IPS-18c (cell line): ENCODE measurements at regions not wholly inside any gene's neighbourhood (a gene's known extent, or its start where the extent isn't known, plus 50 kb on each side); places are given as distances from the start of the nearest gene placed in this dataset.
A peak's percentile ranks its signal among the peaks of the same experiment; 100 is the strongest.
"Not testable (repeated sequence)": the region's sequence is repeated elsewhere in the genome, so short reads cannot be mapped to it uniquely, and the experiment has no call there.

Experiments
- H3K4me3 ChIP-seq: 2 replicates; pipeline ENCODE4 v1.7.0; 2013; ENCODE audit warnings: low read depth, mild to moderate bottlenecking, low read length, moderate library complexity; ENCODE audit not compliant: insufficient read depth
- H3K9me3 ChIP-seq: one replicate; pipeline ENCODE4 v1.6.1; 2013; ENCODE audit warnings: mild to moderate bottlenecking, low read length, moderate library complexity; ENCODE audit not compliant: control insufficient read depth, insufficient read depth

GRCh38 chr11:70887542-70887827, 364.9 kb downstream of the SHANK2 start:
- Histone ChIP-seq H3K4me3 (no peak overlapping the region), H3K9me3 (peaks cover 5% of the 10 kb centered on the region)

GRCh38 chr11:70888061-70888460, 364.3 kb downstream of the SHANK2 start:
- Histone ChIP-seq H3K4me3 (no peak overlapping the region), H3K9me3 (peaks cover 5% of the 10 kb centered on the region)

GRCh38 chr11:70889411-70889810, 363.0 kb downstream of the SHANK2 start:
- H3K9me3 ChIP-seq = peaks cover 5% of the 10 kb centered on the region

GRCh38 chr11:70891844-70892380, 360.5 kb downstream of the SHANK2 start:
- Histone ChIP-seq H3K4me3 (no peak overlapping the region), H3K9me3 (peaks cover 5% of the 10 kb centered on the region)

More at GRCh38 chr11:70889411-70889810, 363.0 kb downstream of the SHANK2 start:
- H3K4me3 ChIP-seq = no peak overlapping the region

- peaks cover 5% of the 10 kb centered on the region for H3K9me3 ChIP-seq
- no peak overlapping the region for H3K4me3 ChIP-seq
Measured at GRCh38 chr11:70892889-70893288, 359.5 kb downstream of the SHANK2 start.

- H3K9me3 ChIP-seq = peaks cover 2% of the 10 kb centered on the region
- no peak overlapping the region for H3K4me3 ChIP-seq
Measured at GRCh38 chr11:70894566-70895365, 357.6 kb downstream of the SHANK2 start.

GRCh38 chr11:70895366-70895670, 357.1 kb downstream of the SHANK2 start:
- Histone ChIP-seq H3K4me3 (no peak overlapping the region), H3K9me3 (no peaks in the 10 kb centered on the region)

- H3K9me3 ChIP-seq = no peaks in the 10 kb centered on the region
- no peak overlapping the region for H3K4me3 ChIP-seq
Measured at GRCh38 chr11:70897429-70897828, 354.9 kb downstream of the SHANK2 start.

- no peak overlapping the region for H3K4me3 ChIP-seq
- no peaks in the 10 kb centered on the region for H3K9me3 ChIP-seq
Measured at GRCh38 chr11:70899616-70900015, 352.8 kb downstream of the SHANK2 start.

GRCh38 chr11:70900540-70900939, 351.8 kb downstream of the SHANK2 start:
- Histone ChIP-seq H3K9me3 (no peaks in the 10 kb centered on the region), H3K4me3 (no peak overlapping the region)

GRCh38 chr11:70901951-70902521, 350.3 kb downstream of the SHANK2 start:
- H3K4me3 ChIP-seq = no peak overlapping the region
- no peaks in the 10 kb centered on the region for H3K9me3 ChIP-seq

- H3K4me3 ChIP-seq, H3K9me3 ChIP-seq: not testable (repeated sequence)
Measured at GRCh38 chr11:70903229-70903628, 349.1 kb downstream of the SHANK2 start.

GRCh38 chr11:70906101-70906500, 346.3 kb downstream of the SHANK2 start:
- H3K9me3 ChIP-seq = no peaks in the 10 kb centered on the region

GRCh38 chr11:70908223-70908622, 344.2 kb downstream of the SHANK2 start:
- no peak overlapping the region for H3K4me3 ChIP-seq
- no peaks in the 10 kb centered on the region for H3K9me3 ChIP-seq

More at GRCh38 chr11:70906101-70906500, 346.3 kb downstream of the SHANK2 start:
- no peak overlapping the region for H3K4me3 ChIP-seq

- no peaks in the 10 kb centered on the region for H3K9me3 ChIP-seq
- H3K4me3 ChIP-seq = no peak overlapping the region
Measured at GRCh38 chr11:70910835-70911234, 341.5 kb downstream of the SHANK2 start.

GRCh38 chr11:70912226-70912840, 340.0 kb downstream of the SHANK2 start:
- H3K9me3 ChIP-seq = no peaks in the 10 kb centered on the region
- no peak overlapping the region for H3K4me3 ChIP-seq

- peak overlapping the region; percentile 21; the same call in 1 of the 2 replicates for H3K4me3 ChIP-seq
- no peaks in the 10 kb centered on the region for H3K9me3 ChIP-seq
Measured at GRCh38 chr11:70913715-70914231, 338.6 kb downstream of the SHANK2 start.

GRCh38 chr11:70914496-70914895, 337.9 kb downstream of the SHANK2 start:
- Histone ChIP-seq H3K4me3 (peak overlapping the region; percentile 21; the same call in 1 of the 2 replicates), H3K9me3 (no peaks in the 10 kb centered on the region)
